ENCODE measurements at regions not wholly inside any gene's neighbourhood (a gene's known extent, or its start where the extent isn't known, plus 50 kb on each side); places are given as distances from the start of the nearest gene placed in this dataset.
A peak's percentile ranks its signal among the peaks of the same experiment; 100 is the strongest.
"Not testable (repeated sequence)": the region's sequence is repeated elsewhere in the genome, so short reads cannot be mapped to it uniquely, and the experiment has no call there.

DNA sequence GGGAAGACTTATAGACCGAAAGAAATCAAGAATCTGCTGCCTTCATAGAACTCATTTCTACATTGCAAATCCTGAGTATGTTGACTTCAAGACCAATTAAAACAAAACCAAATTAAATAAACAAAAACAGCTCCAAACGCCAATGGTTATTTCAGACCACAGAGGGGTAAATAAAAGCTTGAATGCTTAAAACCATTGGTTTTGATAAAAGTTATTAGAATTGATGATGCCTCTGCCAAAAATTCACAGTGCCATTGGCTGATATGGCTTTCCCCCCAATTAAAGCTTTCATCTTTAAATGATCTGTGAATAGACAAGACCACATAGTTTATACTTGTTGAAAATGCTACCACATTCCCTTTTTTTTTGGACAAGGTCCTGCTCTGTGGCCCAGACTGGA is 188.5 kb downstream of the NFKBIZ start:
- DNase-seq, result no peak

DNA sequence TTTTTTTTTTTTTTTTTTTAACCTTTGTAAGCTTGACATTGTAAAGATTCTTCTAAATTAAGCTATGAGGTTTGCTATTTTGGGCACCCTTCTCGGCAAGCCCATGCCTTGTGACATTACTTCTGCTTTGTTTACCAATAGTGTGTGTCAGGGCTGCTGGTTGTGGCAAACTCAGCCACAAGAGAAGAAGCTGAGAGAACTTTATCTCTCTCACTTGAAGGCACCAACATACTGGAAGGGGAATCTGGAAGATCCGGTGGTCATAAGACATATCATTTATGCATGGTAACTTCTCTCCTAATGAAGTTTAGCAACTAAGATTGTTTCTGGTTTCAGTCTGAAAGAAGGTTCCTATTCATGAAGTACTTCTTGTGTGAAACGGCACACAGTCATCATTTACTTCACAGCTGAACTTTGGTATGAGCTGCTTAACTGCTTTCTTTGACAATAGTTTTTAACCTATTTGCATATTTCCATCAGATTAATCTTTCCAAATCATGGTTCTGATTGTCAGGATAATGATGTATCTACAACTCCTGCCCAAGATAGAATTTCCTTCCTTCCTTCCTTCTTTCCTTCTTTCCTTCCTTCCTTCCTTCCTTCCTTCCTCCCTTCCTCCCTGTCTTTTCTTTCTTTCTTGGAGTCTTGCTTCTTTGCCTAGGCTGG is 189.3 kb downstream of the NFKBIZ start:
- DNase-seq, result no peak

DNA sequence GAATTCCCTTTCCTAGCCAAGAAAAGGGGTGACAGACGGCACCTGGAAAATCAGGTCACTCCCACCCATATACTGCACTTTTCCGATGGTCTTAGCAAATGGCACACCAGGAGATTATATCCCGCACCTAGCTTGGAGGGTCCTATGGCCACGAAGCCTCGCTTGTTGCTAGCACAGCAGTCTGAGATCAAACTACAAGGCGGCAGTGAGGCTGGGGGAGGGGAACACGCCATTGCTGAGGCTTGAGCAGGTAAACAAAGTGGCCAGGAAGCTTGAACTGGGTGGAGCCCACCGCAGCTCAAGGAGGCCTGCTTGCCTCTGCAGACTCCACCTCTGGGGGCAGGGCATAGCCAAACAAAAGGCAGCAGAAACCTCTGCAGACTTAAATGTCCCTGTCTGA is 190.8 kb downstream of the NFKBIZ start:
- not testable (repeated sequence) for DNase-seq

DNA sequence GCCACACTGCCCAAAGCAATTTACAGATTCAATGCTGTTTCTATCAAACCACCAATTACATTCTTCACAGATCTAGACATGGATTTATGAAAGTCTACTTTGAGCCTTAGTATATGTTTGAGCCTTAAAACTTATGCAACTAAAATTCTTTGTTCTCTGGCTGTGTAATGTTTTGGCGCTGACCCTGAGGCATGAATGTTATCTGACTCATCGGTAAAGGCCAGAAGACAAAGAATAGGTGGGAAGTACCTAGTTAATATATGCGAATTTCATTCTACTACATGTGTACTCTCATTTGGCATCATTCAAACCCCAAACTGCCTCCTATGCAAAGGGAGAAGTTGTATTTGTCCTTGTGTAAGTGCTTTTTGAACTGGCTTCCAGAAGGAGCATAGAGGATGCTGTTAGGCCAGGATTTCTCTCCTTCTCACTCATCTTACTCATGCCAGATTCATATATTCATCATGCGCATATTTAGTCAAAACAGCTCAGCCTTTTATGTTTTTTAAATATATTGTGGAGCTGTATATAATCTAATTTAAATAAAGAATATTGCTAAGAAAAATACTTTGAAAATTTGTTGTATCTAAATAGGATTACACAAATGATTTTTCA is 204.2 kb downstream of the NFKBIZ start:
- DNase-seq, result no peak

DNA sequence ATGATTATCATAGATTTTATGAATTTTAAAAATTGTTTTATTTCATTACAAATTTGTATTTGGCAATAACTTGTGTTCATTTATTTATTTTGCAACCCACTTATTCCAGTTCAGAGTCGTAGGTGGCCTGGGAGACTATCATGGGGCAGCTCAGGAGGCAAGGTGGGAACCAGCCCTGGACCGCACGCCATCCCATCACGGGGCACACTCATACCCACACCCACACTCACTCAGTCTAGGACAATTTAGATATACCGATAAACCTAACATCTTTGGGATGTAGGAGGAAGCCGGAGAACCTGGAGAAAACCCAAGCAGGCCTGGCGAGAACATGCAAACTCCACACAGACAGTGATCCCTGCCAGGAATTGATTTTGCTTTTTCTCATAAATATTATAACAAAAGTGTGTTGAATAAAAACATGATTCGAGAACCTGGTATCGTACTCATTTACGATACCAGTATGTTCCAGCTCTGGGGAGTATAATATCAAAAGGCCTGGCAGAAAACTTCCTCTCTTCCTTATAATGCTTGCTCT is 205.3 kb downstream of the NFKBIZ start:
- no peak for DNase-seq

DNA sequence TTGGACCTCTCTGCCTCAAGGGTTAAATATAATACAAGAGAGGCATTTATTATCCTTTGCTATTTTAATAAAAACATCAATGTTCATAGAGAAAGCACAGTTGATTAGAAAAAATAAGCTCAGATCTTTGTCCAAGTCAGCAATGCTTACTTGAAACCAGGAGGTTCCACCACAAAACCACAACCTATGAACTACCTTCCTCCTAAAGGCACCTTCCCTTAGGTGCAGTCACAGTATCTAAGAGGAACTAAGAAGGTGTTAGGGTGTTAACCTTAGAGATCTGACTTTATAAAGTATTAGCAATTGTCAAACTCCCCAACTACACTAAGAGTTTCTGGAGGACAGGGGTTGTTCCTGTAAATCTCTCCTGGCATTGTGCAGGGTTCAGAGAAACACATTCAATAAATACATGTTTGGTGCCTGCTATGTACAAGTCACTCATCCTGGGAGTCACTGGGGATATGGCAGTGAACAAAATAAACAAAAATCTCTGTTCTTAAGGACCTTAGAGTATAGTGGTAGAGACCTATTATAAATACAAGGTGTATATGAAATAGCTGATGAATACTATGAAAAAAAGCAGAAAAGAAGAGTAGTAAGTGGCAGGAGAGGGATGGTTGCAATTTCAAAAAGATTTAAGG is 208.6 kb downstream of the NFKBIZ start:
- DNase-seq, result peak; percentile 19

DNA sequence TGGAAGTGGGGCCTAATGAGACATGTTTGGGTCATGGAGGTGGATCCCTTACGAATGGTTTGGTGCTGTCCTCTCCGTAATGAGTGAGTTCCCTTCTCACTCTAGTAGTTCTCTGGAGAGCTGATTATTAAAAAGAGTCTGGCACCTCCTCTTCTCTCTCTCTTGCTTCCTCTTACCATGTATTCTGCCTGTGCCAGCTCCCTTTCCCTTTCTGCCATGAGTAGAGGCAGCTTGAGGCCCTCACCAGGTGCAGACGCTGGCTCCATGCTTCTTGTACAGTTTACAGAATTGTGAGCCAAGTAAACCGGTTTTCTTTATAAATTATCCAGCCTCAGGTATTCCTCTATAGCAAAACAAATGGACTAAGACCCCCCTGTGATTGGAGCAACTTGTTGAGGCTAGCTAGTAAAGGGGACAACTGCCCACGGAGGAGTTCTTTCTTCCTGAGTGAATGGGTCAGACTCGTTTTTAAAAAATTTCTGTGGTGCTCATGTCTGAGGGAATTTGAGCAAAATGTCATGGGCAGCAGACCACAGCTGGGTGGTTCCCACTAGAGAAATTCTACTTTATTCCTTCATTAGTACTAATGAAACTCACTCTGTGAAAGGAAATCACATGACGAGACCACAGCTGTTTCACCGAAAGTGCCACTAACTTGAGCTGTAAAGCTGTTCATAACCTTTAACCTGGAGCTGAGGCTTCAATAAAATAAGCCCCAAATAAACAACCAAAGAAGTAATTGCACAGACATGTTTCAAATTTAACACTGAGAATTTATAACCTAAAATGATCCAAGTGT is 210.0 kb downstream of the NFKBIZ start:
- no peak for DNase-seq

DNA sequence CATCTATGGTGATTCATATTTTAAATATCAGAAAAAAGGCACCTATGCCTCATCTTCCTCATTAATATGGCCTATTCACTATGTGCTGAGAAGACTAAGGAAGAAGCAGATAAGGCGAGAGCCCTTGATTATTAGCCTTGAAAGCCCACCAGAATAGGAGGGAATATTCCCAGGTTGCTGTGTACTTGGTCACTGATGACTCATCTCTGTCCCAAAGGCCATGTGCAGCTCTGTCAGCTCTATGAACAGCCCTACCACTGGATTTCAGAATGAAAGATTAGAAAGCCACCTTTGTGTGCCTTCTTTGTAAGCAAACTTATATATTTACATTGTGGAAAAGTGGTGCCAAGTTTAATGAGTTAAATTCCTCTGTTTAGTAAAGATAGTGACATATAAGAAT is 211.5 kb downstream of the NFKBIZ start:
- DNase-seq, result no peak

DNA sequence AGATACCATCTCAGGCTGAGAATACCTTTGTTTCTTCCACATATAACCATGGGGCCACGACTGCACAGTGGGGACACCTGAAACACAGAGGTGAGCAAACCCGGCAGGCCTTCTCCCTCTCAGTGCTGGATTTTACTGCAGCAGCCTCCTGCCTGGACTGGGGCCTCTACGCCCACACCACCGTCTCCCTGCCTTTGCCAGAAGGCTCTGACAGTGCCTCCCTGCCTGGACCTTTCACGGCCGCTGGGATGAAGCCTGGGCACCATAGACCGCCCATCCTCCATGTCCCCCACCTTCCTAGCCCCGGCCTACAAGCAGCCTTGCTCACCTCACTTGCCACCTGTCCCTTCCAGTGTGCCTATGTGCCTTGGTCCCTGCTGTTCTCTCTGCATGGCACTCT is 214.3 kb downstream of the NFKBIZ start:
- no peak for DNase-seq

DNA sequence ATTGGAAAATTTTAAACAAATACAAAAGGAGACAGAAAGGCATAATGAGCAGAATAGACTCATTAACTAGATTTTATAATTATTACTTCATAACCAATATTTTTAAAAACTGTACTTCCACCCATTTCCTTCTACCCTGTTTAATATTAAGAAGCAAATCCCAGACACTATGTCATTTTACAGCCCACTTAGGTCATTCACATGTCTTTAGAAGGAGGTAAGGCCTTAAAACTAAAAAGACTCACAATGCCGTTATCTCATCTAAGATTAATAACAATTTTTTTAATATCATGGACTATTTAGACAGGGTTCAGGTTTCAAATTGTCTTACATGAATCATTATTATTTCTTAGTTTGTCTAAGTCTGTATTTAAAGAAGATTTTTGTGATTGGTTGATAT is 217.2 kb downstream of the NFKBIZ start:
- DNase-seq, result no peak

DNA sequence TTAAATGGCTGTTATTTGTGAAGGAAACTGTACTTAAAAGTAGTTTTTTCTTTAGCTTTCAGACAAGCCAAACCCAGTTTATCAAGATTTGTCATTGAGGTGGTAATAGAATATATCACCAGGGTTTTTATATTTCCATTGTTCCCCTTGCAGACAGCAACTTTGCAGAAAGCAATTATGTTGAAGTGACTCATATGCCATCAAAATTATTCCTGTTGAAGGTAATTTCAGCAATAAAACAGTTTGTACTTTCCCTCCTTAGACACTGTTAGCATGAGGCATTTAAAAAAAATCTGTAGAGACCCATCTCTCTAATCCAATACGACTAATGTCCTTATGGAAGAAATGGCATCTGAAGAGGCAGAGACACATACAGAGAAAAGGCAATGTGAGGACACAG is 219.0 kb downstream of the NFKBIZ start:
- DNase-seq, result no peak

DNA sequence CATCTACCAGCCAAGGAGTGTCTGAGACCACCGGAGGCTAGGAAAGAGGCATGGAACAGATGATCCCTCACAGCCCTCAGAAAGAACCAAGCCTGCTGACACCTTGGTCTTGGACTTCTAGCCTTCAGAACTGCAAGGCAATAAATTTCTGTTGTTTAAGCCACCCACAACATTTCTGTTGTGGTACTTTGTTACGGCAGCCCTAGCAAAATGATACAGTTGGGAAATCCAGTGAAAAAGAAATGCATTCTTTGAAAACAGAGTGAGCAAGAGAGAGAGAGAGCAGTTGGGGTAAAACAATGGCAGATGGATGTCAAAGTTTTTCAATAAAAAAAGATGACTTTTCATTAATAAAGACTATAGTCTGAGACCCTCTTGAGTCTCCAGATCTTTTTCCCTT is 219.4 kb downstream of the NFKBIZ start:
- DNase-seq, result no peak

DNA sequence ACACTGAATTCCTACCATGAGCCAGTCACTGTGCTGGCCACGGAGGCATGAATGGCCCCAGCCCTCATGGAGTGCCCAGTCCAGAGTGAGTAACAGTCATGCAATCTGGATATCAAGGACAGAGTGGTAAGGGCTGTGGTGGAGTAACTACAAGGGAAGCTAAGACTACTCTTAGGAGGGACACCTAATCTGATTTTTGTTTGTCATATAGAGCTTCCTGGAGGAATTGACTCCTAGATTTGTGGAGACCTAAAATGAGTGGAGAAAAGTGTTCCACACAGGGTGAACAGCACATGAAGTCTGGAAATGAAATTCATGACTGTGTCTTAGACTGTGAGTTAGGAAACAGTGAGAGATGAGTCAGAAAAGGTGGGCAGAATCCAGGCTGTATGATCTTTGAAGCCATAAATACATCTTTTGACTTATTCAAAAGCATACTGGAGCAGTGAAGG is 219.9 kb downstream of the NFKBIZ start:
- no peak for DNase-seq

DNA sequence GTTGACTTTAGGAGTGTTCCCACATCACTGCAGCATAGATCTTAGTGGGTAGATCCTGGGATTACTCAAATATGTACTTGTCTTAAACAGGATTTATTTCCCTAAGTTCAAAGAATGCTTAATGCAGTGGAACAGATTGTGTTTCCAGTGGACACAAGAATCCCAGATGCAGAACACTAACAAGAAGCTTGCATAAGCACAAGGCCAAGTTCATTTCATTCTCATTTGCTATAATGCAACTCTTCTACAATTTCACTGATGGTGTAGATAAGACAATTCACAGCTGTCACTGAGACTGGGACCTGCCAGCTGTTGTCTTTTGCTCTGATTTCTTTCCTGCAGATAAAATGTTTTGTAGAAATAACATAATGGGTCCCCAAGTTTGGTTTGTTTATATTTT is 225.6 kb downstream of the NFKBIZ start:
- DNase-seq, result no peak

DNA sequence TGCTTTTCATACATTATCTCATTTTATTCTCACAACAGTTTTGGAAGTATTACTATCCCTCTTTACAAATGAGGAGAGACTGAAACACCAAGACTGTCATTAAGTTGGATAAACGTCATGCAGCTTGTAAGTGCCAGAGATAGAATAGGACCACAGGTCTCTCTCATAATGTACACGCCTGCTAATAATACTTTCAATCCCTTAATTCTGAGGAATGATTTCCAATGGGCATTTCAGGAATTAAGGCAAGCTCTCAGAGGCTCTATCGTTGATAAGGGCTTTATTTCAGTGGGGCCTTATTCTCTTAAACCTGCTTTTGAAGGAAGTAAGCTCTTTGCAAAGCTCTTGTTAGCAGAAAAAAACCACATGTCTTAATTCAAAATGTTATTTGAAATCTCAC is 229.1 kb downstream of the NFKBIZ start:
- no peak for DNase-seq

DNA sequence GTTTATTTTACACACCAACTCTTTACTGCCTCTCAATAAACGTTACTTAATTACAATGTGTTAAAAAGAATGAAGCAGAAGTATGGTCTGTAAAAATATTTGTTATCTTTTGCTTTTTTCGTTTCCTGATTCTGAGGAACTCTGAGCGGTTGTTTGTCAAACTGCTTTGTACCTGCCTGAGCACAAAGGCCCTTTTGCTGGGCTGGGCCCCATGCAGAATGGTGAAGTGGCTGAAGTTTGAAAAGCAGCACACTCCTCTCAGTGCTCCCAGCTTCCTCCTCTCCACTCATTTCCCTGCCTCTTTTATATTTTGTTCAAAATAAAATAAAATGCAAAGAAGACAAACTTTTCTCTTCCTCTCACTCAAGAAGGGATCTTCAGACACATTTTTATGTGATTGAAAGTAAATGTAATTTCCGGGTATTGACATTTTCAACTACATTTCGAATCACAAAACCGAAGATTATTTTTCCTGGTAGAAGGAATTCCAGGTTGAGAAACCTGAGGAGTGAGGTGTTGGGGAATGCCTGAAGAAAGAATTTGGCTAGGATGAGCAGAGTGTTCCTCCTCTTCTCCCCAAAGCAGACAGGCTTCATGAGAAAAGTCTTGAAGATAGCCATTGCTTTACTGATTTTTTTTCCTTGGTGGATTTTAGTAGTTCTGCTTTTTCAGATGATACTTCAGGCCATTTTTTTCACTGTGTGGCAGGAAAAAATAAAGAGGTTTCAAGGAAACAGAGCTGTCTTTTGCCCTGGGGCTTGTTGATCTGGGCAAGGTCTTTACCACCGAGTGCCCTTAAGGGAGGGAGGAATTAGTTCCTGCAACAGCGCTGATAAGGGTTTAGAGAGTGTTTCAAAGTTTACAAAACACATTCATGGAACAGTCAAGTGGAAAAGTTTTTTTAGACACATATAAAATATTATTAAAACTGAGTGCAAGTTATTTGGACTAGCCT is 229.8 kb downstream of the NFKBIZ start:
- DNase-seq, result no peak

DNA sequence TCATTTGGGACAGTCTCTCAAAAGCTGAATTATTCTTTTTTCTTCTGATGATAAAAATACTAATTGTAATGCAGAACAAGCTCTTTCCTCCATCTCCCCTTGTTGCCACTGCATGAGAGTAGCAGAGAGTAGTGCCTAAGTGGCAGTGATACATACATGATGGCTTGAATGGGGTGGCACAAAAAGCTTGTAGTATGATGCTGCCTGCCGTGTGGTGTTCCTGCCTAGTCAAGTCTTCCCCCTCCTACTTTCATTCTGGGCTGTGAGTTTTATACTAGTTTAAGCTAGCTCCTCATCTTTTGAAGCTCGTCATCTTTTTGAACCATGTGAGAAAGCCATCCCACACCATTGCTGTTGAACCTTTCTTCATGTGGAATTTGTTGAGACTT is 230.5 kb downstream of the NFKBIZ start:
- no peak for DNase-seq

DNA sequence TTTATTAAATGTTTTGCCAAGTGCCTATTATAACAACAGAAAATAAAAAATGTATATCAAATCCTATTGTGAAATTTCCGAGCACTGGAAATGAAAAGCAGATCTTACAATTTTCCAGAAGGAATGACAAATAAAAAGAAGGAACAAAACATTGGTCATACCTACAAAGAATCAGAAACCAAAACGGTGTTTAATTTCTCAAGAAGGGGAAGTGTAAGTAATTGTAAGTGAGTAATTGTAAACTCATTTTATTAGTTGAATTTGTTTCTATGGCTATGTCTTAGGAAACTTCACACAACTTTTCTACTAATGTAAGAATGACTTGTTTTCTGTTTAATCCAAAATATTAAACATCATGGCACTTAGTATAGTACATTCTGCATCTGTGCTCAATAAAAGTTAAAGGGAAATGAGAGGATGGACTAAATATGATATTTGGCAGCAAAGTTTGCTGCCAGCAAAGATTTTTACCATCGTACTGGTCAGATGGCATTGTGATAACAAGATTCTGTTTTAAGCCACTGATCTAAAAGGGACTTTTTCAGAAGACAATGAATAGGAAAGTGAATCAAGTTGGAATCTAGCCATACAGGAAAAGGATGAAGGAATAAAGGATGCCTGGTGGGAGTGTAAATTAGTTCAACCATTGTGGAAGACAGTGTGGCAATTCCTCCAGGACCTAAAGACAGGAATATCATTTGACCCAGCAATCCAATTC is 232.4 kb downstream of the NFKBIZ start:
- no peak for DNase-seq

DNA sequence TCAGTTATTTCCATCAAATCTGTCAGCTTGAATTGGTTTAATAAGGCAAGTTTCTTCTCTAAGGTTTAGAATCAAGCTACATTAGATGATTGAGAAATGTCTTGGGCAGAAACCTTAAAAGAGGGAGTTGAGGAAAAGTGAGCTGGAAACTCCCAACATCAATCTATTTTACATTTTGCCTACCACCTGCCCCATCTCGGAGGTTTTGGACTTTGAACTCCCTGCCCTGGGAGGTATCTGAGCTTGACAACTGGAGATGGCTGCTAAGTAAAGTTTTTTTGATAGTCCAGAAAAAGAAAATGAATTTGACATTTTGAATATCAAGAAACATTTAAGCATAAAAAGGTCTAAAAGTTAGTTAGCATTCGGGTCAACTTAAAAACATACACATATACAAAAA is 234.2 kb downstream of the NFKBIZ start:
- no peak for DNase-seq

DNA sequence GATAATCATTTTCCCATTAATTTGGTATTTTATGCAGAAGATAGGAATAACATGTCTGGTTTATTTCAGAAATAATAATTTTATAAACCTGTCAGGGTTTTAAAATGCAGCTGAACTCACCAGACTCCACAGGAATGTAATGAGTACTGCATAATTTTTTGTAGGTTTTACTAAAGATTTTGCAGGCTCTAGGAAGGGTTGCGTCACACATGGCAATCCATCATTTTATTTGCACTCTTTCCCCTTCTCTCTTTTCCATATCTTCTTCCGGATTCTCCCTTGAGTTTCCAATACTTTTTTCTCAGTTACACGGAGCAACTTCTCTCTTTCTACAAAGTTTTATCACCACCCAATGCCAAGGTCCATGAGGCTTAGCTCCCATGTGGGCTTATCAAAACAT is 234.7 kb downstream of the NFKBIZ start:
- no peak for DNase-seq

DNA sequence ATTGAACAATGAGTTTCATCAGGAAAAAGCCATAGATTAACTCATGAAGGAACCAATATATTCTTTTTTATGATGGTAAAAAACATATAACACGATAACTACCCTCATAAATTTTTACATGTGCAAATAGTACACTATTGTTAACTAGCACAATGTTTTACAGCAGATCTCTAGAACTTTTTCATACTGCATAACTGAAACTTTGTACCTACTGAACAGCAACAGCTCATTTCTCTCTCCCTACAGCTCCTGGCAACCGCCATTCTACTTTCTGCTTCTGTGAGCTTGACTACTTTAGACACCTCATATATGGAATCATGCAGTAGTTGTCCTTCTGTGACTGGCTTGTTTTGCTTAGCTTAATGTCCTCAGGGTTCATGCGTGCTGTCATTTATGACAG is 235.4 kb downstream of the NFKBIZ start:
- no peak for DNase-seq
